Astrocyte (in vitro differentiated cells and primary cell): ENCODE measurements at regions not wholly inside any gene's neighbourhood (a gene's known extent, or its start where the extent isn't known, plus 50 kb on each side); places are given as distances from the start of the nearest gene placed in this dataset.

ENCODE experiments used
- DNase-seq: peaks from one replicate; pipeline ENCODE4 v3.0.0-alpha.2; 2010; ENCODE audit warnings: low read depth
- FAIRE-seq: peaks from 2 replicates; lab custom pipeline; 2011; peaks lifted over from hg19 to GRCh38; lab: Jason Lieb, UNC
- H2AFZ ChIP-seq: 2 replicates; pipeline ENCODE4 v1.6.0; 2012; ENCODE audit warnings: low read depth, low read length, inconsistent platforms
- H3K27ac ChIP-seq: 2 replicates; pipeline ENCODE4 v1.5.1; 2011; ENCODE audit warnings: low read depth, low read length, inconsistent platforms
- H3K27me3 ChIP-seq: 2 replicates; pipeline ENCODE4 v1.6.0; 2011; ENCODE audit warnings: low read length, inconsistent platforms; ENCODE audit not compliant: insufficient read depth
- H3K36me3 ChIP-seq: 2 replicates; pipeline ENCODE4 v1.5.1; 2011; ENCODE audit warnings: low read length, inconsistent platforms; ENCODE audit not compliant: insufficient read depth
- H3K4me1 ChIP-seq: 2 replicates; pipeline ENCODE4 v1.5.1; 2011; ENCODE audit warnings: low read length, inconsistent platforms; ENCODE audit not compliant: insufficient read depth
- H3K4me2 ChIP-seq: 2 replicates; pipeline ENCODE4 v1.6.0; 2012; ENCODE audit warnings: low read length, inconsistent platforms
- H3K4me3 ChIP-seq: 2 replicates; pipeline ENCODE4 v1.5.1; 2011; ENCODE audit warnings: low read depth, mild to moderate bottlenecking, low read length, inconsistent platforms; ENCODE audit not compliant: insufficient read depth
- H3K79me2 ChIP-seq: 2 replicates; pipeline ENCODE4 v1.6.0; 2012; ENCODE audit warnings: mild to moderate bottlenecking, low read length, inconsistent platforms; ENCODE audit not compliant: insufficient read depth
- H3K9ac ChIP-seq: 2 replicates; pipeline ENCODE4 v1.6.0; 2012; ENCODE audit warnings: mild to moderate bottlenecking, low read length, inconsistent platforms
- H3K9me3 ChIP-seq: 2 replicates; pipeline ENCODE4 v1.5.1; 2012; ENCODE audit warnings: low read depth, mild to moderate bottlenecking, low read length, inconsistent platforms; ENCODE audit not compliant: insufficient read depth
- H4K20me1 ChIP-seq: 2 replicates; pipeline ENCODE4 v1.6.0; 2012; ENCODE audit warnings: low read length, inconsistent platforms; ENCODE audit not compliant: insufficient read depth
- H3K27ac Mint-ChIP-seq: one replicate; pipeline ENCODE4 v1.8.0; 2021; ENCODE audit warnings: mild to moderate bottlenecking, mixed read lengths; ENCODE audit not compliant: unreplicated experiment
- H3K27me3 Mint-ChIP-seq: one replicate; pipeline ENCODE4 v1.8.0; 2021; ENCODE audit warnings: low read depth, mixed read lengths; ENCODE audit not compliant: unreplicated experiment
- H3K36me3 Mint-ChIP-seq: one replicate; pipeline ENCODE4 v1.8.0; 2021; ENCODE audit warnings: low read depth, mixed read lengths; ENCODE audit not compliant: unreplicated experiment
- H3K4me1 Mint-ChIP-seq: one replicate; pipeline ENCODE4 v1.8.0; 2021; ENCODE audit warnings: low read depth, mixed read lengths; ENCODE audit not compliant: unreplicated experiment
- H3K4me3 Mint-ChIP-seq: one replicate; pipeline ENCODE4 v1.8.0; 2021; ENCODE audit warnings: mild to moderate bottlenecking, moderate library complexity, mixed read lengths; ENCODE audit not compliant: unreplicated experiment
- H3K9me3 Mint-ChIP-seq: one replicate; pipeline ENCODE4 v1.8.0; 2021; ENCODE audit warnings: mild to moderate bottlenecking, mixed read lengths; ENCODE audit not compliant: unreplicated experiment
- EZH2 ChIP-seq: IDR thresholded peaks from 2 replicates; pipeline ENCODE4 v1.6.1; 2012; ENCODE audit warnings: mild to moderate bottlenecking, low read length, inconsistent platforms; ENCODE audit not compliant: insufficient read depth
- TF ChIP-seq, protein P1 (sequence below): IDR thresholded peaks from 2 replicates; pipeline ENCODE4 v1.5.1; 2011; ENCODE audit warnings: low read depth, mild to moderate bottlenecking, inconsistent platforms, low read length, moderate library complexity; ENCODE audit not compliant: insufficient read depth

DNA sequence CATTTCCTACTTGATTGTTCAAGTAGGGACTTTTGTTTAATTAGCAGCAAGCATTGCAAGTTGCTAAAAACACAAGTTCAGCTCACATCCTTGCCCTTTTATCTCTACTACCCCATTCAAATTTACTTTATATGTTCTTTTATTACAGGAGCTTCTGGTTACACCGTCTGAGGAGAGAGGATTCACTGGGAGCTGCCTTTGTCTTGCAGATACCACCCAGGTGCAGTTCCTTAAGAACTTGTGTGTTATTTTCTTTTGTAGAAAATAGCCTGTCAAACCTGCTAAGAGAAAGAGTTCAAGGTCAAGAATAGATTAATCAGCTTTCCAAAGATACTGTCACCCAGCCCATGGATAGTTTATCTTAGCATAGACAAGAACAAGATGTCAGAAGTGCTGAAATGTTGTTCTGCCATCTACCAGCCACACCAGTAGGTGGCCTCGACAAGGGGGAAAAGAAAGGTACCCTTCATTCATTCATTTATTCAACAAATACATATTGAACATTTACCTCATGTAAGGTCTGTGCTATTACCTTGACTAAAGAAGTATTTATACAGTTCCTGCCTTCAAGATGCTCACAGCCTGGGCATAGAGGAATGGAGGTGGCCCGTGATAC, 750.3 kb downstream of the MAT2B start:
- H3K4me1 Mint-ChIP-seq: no peaks in the 10 kb centered on the region
- no peak overlapping the region for H3K4me3 Mint-ChIP-seq
- H3K27ac ChIP-seq: no peak overlapping the region
- H3K79me2 ChIP-seq: no peaks in the 10 kb centered on the region
- H3K9me3 ChIP-seq: no peaks in the 10 kb centered on the region
- no peak for FAIRE-seq
- no peaks in the 10 kb centered on the region for H3K36me3 Mint-ChIP-seq
- no peaks in the 10 kb centered on the region for H3K27me3 ChIP-seq
- H3K9me3 Mint-ChIP-seq: no peaks in the 10 kb centered on the region
- H2AFZ ChIP-seq: no peak overlapping the region
- H3K9ac ChIP-seq: no peak overlapping the region
- DNase-seq: no peak
- no peaks in the 10 kb centered on the region for H3K36me3 ChIP-seq
- TF ChIP-seq, protein P1, sequence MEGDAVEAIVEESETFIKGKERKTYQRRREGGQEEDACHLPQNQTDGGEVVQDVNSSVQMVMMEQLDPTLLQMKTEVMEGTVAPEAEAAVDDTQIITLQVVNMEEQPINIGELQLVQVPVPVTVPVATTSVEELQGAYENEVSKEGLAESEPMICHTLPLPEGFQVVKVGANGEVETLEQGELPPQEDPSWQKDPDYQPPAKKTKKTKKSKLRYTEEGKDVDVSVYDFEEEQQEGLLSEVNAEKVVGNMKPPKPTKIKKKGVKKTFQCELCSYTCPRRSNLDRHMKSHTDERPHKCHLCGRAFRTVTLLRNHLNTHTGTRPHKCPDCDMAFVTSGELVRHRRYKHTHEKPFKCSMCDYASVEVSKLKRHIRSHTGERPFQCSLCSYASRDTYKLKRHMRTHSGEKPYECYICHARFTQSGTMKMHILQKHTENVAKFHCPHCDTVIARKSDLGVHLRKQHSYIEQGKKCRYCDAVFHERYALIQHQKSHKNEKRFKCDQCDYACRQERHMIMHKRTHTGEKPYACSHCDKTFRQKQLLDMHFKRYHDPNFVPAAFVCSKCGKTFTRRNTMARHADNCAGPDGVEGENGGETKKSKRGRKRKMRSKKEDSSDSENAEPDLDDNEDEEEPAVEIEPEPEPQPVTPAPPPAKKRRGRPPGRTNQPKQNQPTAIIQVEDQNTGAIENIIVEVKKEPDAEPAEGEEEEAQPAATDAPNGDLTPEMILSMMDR: no peak
- TF ChIP-seq EZH2: no peak
- no peak overlapping the region for H3K4me3 ChIP-seq
- H4K20me1 ChIP-seq: no peaks in the 10 kb centered on the region
- H3K27me3 Mint-ChIP-seq: no peaks in the 10 kb centered on the region
- no peaks in the 10 kb centered on the region for H3K4me1 ChIP-seq
- H3K27ac Mint-ChIP-seq: no peak overlapping the region
- H3K4me2 ChIP-seq: no peak overlapping the region

DNA sequence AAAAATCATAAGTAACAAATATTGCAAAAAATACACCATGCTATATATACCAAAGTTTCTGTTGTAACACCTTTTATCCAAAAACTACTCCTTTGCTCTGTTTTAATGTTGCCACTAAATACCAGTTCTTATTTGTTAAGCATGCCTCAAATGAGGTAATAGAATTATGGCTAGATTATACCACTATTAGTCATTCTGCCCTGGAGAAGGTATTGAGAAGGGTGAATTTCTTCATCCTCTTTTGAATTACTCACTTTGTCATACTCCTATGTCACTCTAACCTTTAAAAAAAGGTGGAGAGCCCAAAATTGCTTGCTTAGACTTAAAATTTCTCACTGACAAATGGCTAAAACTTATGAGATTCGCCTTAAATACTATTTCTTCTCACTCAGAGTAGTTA, 750.9 kb downstream of the MAT2B start:
- Histone ChIP-seq H3K4me2 (no peak overlapping the region), H4K20me1 (no peaks in the 10 kb centered on the region), H3K4me3 (no peak overlapping the region), H3K4me1 (no peaks in the 10 kb centered on the region), H2AFZ (no peak overlapping the region), H3K36me3 (no peaks in the 10 kb centered on the region), H3K27me3 (no peaks in the 10 kb centered on the region), H3K9ac (no peak overlapping the region), H3K9me3 (no peaks in the 10 kb centered on the region), H3K27ac (no peak overlapping the region), H3K79me2 (no peaks in the 10 kb centered on the region)
- Mint-ChIP-seq H3K9me3 (no peaks in the 10 kb centered on the region), H3K4me1 (no peaks in the 10 kb centered on the region), H3K27me3 (no peaks in the 10 kb centered on the region), H3K27ac (no peak overlapping the region), H3K36me3 (no peaks in the 10 kb centered on the region), H3K4me3 (no peak overlapping the region)
- peak; percentile 52 for DNase-seq
- FAIRE-seq: no peak
- TF ChIP-seq EZH2: no peak
- TF ChIP-seq, protein P1: no peak

DNA sequence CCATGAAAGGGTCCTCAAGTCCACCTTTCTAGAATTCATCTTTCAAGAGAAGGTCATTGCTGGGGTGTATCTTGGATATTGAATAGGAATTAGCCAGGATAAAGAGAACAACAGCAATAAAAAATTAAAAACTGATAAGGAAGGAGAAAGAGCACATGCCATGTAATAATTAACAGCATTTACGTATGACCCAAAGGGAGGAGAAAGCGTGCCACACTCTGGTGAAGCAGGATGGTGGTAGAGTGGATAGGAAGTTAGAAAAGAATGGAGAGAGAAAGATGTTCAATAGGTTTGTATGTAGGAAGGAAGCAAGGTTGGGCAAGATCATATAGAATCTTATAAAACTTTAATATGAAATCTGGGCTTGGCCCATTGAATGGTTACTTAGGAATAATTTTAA, 751.5 kb downstream of the MAT2B start:
- H3K27me3 Mint-ChIP-seq: no peaks in the 10 kb centered on the region
- no peaks in the 10 kb centered on the region for H3K36me3 ChIP-seq
- no peak overlapping the region for H2AFZ ChIP-seq
- H3K27ac Mint-ChIP-seq: no peak overlapping the region
- H3K27me3 ChIP-seq: no peaks in the 10 kb centered on the region
- no peak for FAIRE-seq
- H3K9ac ChIP-seq: no peak overlapping the region
- H3K4me3 ChIP-seq: no peak overlapping the region
- no peaks in the 10 kb centered on the region for H3K36me3 Mint-ChIP-seq
- H3K9me3 Mint-ChIP-seq: no peaks in the 10 kb centered on the region
- no peak overlapping the region for H3K27ac ChIP-seq
- TF ChIP-seq, protein P1: no peak
- TF ChIP-seq EZH2: no peak
- no peak for DNase-seq
- H3K4me1 ChIP-seq: no peaks in the 10 kb centered on the region
- H3K4me1 Mint-ChIP-seq: no peaks in the 10 kb centered on the region
- no peak overlapping the region for H3K4me2 ChIP-seq
- no peaks in the 10 kb centered on the region for H3K9me3 ChIP-seq
- H4K20me1 ChIP-seq: no peaks in the 10 kb centered on the region
- no peaks in the 10 kb centered on the region for H3K79me2 ChIP-seq
- no peak overlapping the region for H3K4me3 Mint-ChIP-seq
